Glomerular endothelial cell (primary cell): ENCODE measurements at regions not wholly inside any gene's neighbourhood (a gene's known extent, or its start where the extent isn't known, plus 50 kb on each side); places are given as distances from the start of the nearest gene placed in this dataset.
"Not testable (repeated sequence)": the region's sequence is repeated elsewhere in the genome, so short reads cannot be mapped to it uniquely, and the experiment has no call there.

Source experiments
- DNase-seq: peaks from one replicate; pipeline ENCODE4 v3.0.0-alpha.2; 2011; ENCODE audit warnings: low read depth, low spot score; ENCODE audit errors: extremely low read depth

GRCh38 chr21:14009238-14009981, 201.3 kb downstream of the LIPI start:
- not testable (repeated sequence) for DNase-seq

- DNase-seq: not testable (repeated sequence)
Measured at GRCh38 chr21:14008436-14008835, 202.3 kb downstream of the LIPI start.

GRCh38 chr21:14008006-14008405, 202.7 kb downstream of the LIPI start:
- DNase-seq: not testable (repeated sequence)

GRCh38 chr21:14006144-14006543, 204.6 kb downstream of the LIPI start:
- DNase-seq: not testable (repeated sequence)

GRCh38 chr21:13986996-13987958, 223.5 kb downstream of the LIPI start:
- DNase-seq: not testable (repeated sequence)

- not testable (repeated sequence) for DNase-seq
Measured at GRCh38 chr21:13985865-13986863, 224.6 kb downstream of the LIPI start.

GRCh38 chr21:13985137-13985864, 225.5 kb downstream of the LIPI start:
- DNase-seq: not testable (repeated sequence)

- DNase-seq: not testable (repeated sequence)
Measured at GRCh38 chr21:13984728-13985127, 226.0 kb downstream of the LIPI start.

GRCh38 chr21:13981176-13982087, 229.3 kb downstream of the LIPI start:
- DNase-seq: not testable (repeated sequence)

- DNase-seq: not testable (repeated sequence)
Measured at GRCh38 chr21:13980115-13980662, 230.6 kb downstream of the LIPI start.

- not testable (repeated sequence) for DNase-seq
Measured at GRCh38 chr21:13979608-13980007, 231.1 kb downstream of the LIPI start.

GRCh38 chr21:13974582-13974981, 236.2 kb downstream of the LIPI start:
- not testable (repeated sequence) for DNase-seq

- not testable (repeated sequence) for DNase-seq
Measured at GRCh38 chr21:13969853-13970252, 240.9 kb downstream of the LIPI start.

GRCh38 chr21:13969002-13969401, 241.8 kb downstream of the LIPI start:
- DNase-seq: not testable (repeated sequence)

GRCh38 chr21:13963259-13963658, 247.5 kb downstream of the LIPI start:
- not testable (repeated sequence) for DNase-seq

GRCh38 chr21:13937236-13937635, 273.5 kb downstream of the LIPI start:
- no peak for DNase-seq

GRCh38 chr21:13936033-13936937, 274.5 kb downstream of the LIPI start:
- not testable (repeated sequence) for DNase-seq
